ENCODE measurements at regions not wholly inside any gene's neighbourhood (a gene's known extent, or its start where the extent isn't known, plus 50 kb on each side); places are given as distances from the start of the nearest gene placed in this dataset.

- no peak for TF ChIP-seq POLR2A (IDR thresholded peaks at IDR 0.05)
- no peak for TF ChIP-seq CTCF (IDR thresholded peaks at IDR 0.05)
These were observed 52.5 kb downstream of the NACA2 start for GRCh38 chr17:61538480-61538879.
